ENCODE measurements at regions not wholly inside any gene's neighbourhood (a gene's known extent, or its start where the extent isn't known, plus 50 kb on each side); places are given as distances from the start of the nearest gene placed in this dataset.

DNA sequence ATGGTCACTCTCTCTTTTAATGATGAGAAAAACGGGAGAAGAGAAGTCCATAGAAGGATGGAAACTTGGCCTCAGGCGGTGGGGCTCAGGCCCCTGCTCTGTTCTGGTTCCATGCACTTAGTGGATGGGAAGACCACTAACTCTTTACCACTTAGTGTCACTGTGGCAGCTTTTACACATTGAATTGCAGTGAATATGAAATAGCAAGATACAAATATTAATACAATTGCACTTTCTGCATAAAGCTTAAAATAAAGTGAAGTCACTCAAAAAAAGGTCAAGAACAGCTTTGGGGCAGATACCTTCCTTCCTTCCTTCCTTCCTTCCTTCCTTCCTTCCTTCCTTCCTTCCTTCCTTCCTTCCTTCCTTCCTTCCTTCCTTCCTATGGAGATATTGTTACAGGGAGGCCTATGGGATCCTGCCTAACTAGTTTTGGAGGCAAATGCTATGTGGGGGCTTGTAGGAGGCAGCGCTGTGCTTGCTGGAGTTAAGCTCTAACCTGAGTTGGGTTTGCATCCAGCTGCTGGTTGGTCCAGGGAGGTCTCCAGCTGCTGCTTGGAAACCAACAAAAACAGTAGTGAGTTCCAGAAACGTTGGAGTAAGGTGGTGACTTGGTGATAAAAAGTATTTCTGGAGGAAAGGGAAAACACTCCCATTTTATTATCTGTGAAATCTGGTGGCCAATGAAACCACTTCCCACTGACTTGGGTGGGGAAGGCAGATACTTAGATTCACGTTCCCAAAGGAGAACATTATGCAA, 62.3 kb upstream of the NKX2-2 start:
- DNase-seq (ENCODE audit: low spot score) = no peak

DNA sequence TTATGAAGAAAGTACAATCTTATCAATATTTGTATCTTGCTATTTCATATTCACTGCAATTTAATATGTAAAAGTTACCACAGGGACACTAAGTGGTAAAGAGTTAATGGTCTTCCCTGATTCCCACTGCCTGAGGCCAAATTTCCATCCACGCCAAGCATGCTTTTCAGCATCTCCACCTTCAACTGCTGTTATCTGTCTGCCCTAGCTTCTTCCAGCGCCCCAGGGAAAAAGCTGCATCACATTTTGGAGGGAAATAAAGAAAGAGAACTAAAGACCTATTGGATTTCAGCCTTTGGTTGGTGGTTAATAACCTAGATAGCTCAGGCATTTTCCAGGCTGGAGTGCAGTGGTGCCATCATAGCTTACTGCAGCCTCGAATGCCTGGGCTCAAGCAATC, 61.3 kb upstream of the NKX2-2 start:
- no peak for DNase-seq (ENCODE audit: low spot score)

DNA sequence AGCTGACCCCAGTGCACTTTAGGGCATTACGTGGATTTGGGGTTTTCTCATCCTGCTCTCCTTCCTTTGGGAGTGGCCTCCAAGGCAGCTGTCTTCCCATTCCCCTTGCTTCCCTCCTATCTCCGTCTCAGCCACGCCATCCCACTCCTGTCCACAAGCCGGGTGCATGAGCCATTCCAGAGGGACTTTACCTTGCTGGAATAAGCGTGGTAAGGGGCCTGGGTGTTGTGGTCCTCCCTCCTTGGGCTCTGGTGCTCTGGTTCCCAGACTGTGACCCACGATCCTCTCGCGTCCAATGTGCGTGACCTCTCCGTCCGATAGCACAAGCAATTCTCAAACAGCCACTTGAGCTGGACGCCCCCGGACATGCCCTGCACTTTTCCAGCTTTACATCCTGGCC, 60.6 kb upstream of the NKX2-2 start:
- DNase-seq (ENCODE audit: low spot score) = no peak

DNA sequence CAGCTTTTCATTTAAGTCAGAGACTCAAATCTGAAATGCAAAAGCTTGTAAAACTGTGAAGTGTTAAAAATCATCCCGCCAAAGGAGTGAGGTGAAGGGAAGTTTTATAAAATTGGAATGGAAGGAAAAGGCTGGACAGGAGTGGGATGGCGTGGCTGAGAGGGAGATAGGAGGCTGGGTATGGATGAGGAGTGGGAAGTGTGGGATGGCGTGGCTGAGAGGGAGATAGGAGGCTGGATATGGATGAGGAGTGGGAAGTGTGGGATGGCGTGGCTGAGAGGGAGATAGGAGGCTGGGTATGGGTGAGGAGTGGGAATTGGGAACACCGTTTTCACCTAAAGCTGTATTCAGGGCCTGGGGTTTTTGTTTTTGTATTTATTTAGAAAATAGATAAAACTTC, 59.4 kb upstream of the NKX2-2 start:
- DNase-seq (ENCODE audit: low spot score) = no peak

DNA sequence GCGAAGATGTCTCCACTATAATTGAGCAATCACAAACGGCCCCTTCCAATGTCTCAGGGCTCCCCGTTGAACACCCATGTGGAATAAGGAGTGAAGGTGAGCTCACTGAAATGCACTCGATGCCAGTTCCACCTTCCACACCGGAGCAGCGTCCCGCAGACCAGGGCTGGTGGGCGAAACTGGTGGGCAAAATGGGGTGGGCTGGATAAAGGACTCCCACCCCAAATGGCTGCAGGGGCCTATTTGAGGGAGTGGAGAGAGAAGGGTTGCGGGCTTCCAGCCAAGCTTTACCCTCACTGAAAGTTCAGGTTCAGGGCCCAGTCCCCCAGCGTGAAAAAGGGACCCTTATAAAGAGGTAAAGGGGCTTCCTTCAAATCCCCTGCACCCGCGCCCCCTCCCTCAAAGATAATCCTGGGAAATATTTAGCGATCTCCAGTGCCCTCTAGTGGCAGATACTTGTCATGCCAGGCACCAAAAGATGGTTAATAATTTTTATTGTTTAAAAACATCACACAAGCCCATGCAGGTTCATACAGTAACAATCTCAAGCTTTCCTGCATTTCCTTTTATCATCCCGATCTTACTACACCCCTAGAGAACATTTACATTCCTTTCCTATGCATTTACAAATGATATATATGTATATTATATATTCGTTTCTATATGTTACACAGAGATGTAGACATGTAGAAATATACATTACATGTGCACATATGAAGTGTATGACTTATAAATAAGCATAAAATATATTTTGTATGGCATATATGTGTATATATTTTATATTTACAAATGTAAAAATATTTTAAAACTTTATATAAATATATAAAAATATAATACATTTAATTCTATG, 58.2 kb upstream of the NKX2-2 start:
- peak; percentile 16 for DNase-seq (ENCODE audit: low spot score)

DNA sequence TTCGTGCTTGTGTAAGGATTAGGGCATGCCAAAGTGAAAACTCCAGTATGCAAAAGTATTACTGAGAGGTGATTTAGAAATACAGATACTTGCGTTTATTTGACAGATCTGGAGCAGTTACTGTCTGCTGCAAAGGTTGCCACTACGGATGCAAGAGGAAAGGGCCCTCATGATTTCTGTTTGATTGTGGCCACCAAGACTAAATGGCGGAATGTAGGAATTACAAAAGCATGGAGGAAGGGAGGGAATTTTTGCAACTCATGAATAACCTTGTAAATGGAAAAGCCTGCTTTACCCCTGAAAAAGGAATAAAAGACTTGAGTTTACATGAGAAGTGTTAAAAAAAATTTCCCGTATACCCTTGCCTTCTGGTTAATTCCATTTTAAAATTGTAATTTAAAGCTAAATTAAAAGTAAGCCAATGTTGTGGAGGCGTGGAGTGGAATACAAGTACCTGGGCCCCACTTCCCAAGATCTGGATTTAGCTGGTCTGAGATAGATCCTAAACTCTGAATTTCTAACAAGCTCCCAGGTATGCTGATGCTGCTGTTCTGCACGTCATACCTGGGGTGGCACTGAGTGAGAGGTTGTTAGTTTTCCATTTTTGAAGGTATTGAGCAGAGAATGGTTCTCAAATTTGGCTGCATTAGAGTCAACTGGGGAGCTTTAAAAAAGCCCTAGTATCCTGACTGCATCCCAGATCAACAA, 56.6 kb upstream of the NKX2-2 start:
- no peak for DNase-seq (ENCODE audit: low spot score)

DNA sequence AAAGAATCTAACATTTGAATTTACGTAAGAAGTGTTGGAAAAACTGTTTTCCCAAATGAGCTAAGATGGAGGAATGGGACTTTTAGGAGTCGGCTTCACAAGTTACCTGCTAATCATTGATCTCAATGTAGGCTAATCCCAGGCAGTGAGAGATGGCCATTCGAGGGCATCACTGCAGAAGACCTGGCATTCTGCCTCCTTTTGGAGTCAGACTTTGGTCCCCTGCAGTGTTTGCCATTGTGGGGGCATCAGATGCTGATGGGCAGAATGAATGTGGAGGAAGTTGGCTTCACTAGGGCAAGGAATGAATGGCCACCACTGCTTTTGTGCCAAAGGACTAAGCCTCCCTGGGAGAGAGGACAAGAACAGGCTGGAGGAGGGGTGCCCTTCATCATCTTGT, 55.7 kb upstream of the NKX2-2 start:
- no peak for DNase-seq (ENCODE audit: low spot score)

DNA sequence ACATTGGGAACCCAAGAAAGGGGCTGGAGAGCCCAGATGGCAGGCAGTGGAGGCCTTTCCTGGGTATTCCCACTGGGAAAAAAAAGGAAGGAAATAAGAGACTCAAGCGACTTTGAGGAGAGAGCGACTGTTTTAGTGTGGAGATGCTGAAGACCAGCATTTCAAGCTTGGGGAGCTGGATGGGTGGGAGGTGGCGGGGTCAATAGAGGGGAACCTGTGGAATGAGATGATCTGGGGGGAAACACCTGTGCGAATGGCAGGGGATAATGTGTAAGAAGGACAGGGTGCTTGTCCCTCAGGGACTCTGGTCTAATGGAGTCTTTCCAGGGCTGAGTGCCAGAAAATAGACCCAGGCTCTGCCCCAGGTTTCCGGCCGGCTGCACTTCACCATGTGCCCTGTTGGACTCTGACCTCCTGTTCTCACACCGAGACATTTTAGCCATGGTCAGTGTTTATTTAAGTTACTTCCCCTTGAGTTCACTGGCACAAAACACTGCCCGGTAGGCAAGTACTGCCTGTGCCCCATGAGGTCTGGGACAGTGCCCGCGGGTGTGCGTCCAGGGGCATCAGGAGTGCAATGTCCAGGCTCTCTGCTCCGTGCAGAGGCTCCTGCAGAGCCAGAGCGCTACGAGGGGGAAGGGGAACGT, 50.4 kb upstream of the NKX2-2 start:
- no peak for DNase-seq (ENCODE audit: low spot score)
